ENCODE measurements at regions not wholly inside any gene's neighbourhood (a gene's known extent, or its start where the extent isn't known, plus 50 kb on each side); places are given as distances from the start of the nearest gene placed in this dataset.
"Not testable (repeated sequence)": the region's sequence is repeated elsewhere in the genome, so short reads cannot be mapped to it uniquely, and the experiment has no call there.

- DNase-seq: no peak
Observed at GRCh38 chr13:65342541-65343337, 1887.4 kb downstream of the PCDH9 start.

GRCh38 chr13:65339241-65339640 is 1890.9 kb downstream of the PCDH9 start:
- DNase-seq: no peak

- no peak for DNase-seq
Observed at GRCh38 chr13:65336916-65337315, 1893.2 kb downstream of the PCDH9 start.

- DNase-seq: no peak
Observed at GRCh38 chr13:65336087-65336749, 1893.9 kb downstream of the PCDH9 start.

GRCh38 chr13:65330691-65331090 is 1899.4 kb downstream of the PCDH9 start:
- DNase-seq: no peak

- no peak for DNase-seq
Observed at GRCh38 chr13:65330287-65330686, 1899.8 kb downstream of the PCDH9 start.

GRCh38 chr13:65323192-65323591 is 1906.9 kb downstream of the PCDH9 start:
- not testable (repeated sequence) for DNase-seq

- DNase-seq: not testable (repeated sequence)
Observed at GRCh38 chr13:65321423-65321822, 1908.7 kb downstream of the PCDH9 start.

- no peak for DNase-seq
Observed at GRCh38 chr13:65314008-65314407, 1916.1 kb downstream of the PCDH9 start.

- no peak for DNase-seq
Observed at GRCh38 chr13:65310663-65311328, 1919.3 kb downstream of the PCDH9 start.

- DNase-seq: no peak
Observed at GRCh38 chr13:65309906-65310305, 1920.2 kb downstream of the PCDH9 start.

- not testable (repeated sequence) for DNase-seq
Observed at GRCh38 chr13:65308729-65309128, 1921.4 kb downstream of the PCDH9 start.

- no peak for DNase-seq
Observed at GRCh38 chr13:65307056-65307455, 1923.1 kb downstream of the PCDH9 start.

- no peak for DNase-seq
Observed at GRCh38 chr13:65302691-65303090, 1927.4 kb downstream of the PCDH9 start.

- DNase-seq: no peak
Observed at GRCh38 chr13:65301506-65301905, 1928.6 kb downstream of the PCDH9 start.

GRCh38 chr13:65300220-65300619 is 1929.9 kb downstream of the PCDH9 start:
- no peak for DNase-seq

GRCh38 chr13:65293530-65294198 is 1936.5 kb downstream of the PCDH9 start:
- DNase-seq: no peak

GRCh38 chr13:65292488-65292901 is 1937.6 kb downstream of the PCDH9 start:
- DNase-seq: no peak

- no peak for DNase-seq
Observed at GRCh38 chr13:65287405-65287804, 1942.7 kb downstream of the PCDH9 start.

- no peak for DNase-seq
Observed at GRCh38 chr13:65275838-65276630, 1954.1 kb downstream of the PCDH9 start.

GRCh38 chr13:65275108-65275507 is 1955.0 kb downstream of the PCDH9 start:
- DNase-seq: no peak

- not testable (repeated sequence) for DNase-seq
Observed at GRCh38 chr13:65273811-65274420, 1956.2 kb downstream of the PCDH9 start.
